ENCODE measurements at regions not wholly inside any gene's neighbourhood (a gene's known extent, or its start where the extent isn't known, plus 50 kb on each side); places are given as distances from the start of the nearest gene placed in this dataset.

GRCh38 chr7:21107101-21107500 lies 320.4 kb upstream of the SP8 start:
- 82 to 84% methylated on average over 4 of the region's 4 CpGs for WGBS, 2 donors
- ATAC-seq (no peak), DNase-seq (no peak)
- Histone ChIP-seq H3K27me3 (no peaks in the 10 kb centered on the region), H3K4me1 (no peaks in the 10 kb centered on the region), H3K4me3 (no peak overlapping the region), H3K27ac (no peak overlapping the region), H3K36me3 (replicated peaks in 1 of 2; ENCODE audit: insufficient read depth in 1 of 2, low read depth in 2 of 2) (no peaks in the 10 kb centered on the region), H3K9me3 (no peaks in the 10 kb centered on the region)
- intact Hi-C loops (cut with DNase I) = no loop called here
- TF ChIP-seq, protein P1, sequence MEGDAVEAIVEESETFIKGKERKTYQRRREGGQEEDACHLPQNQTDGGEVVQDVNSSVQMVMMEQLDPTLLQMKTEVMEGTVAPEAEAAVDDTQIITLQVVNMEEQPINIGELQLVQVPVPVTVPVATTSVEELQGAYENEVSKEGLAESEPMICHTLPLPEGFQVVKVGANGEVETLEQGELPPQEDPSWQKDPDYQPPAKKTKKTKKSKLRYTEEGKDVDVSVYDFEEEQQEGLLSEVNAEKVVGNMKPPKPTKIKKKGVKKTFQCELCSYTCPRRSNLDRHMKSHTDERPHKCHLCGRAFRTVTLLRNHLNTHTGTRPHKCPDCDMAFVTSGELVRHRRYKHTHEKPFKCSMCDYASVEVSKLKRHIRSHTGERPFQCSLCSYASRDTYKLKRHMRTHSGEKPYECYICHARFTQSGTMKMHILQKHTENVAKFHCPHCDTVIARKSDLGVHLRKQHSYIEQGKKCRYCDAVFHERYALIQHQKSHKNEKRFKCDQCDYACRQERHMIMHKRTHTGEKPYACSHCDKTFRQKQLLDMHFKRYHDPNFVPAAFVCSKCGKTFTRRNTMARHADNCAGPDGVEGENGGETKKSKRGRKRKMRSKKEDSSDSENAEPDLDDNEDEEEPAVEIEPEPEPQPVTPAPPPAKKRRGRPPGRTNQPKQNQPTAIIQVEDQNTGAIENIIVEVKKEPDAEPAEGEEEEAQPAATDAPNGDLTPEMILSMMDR (IDR thresholded peaks at IDR 0.05) = no peak
- TF ChIP-seq POLR2A (IDR thresholded peaks at IDR 0.05) = no peak

- 12 to 14% methylated on average over 4 of the region's 4 CpGs for WGBS, 2 donors
- DNase-seq (peak; percentile 49 to 64 (median 57)), ATAC-seq (peak; percentile 40)
- intact Hi-C loops (cut with DNase I) = no loop called here
- Histone ChIP-seq H3K27me3 (no peaks in the 10 kb centered on the region), H3K36me3 (replicated peaks in 1 of 2; ENCODE audit: insufficient read depth in 1 of 2, low read depth in 2 of 2) (no peaks in the 10 kb centered on the region), H3K4me1 (no peaks in the 10 kb centered on the region), H3K27ac (no peak overlapping the region), H3K9me3 (no peaks in the 10 kb centered on the region), H3K4me3 (no peak overlapping the region)
- no peak for TF ChIP-seq POLR2A (IDR thresholded peaks at IDR 0.05)
- TF ChIP-seq, protein P1 (IDR thresholded peaks at IDR 0.05) = no peak
Measured at GRCh38 chr7:21108182-21108581, 319.7 kb upstream of the SP4 start.

- Histone ChIP-seq H3K4me1 (no peaks in the 10 kb centered on the region), H3K27me3 (no peaks in the 10 kb centered on the region), H3K4me3 (no peak overlapping the region), H3K36me3 (replicated peaks in 1 of 2; ENCODE audit: insufficient read depth in 1 of 2, low read depth in 2 of 2) (no peaks in the 10 kb centered on the region), H3K9me3 (no peaks in the 10 kb centered on the region), H3K27ac (no peak overlapping the region)
- DNase-seq = no peak
- intact Hi-C loops (cut with DNase I) = no loop called here
- no peak for TF ChIP-seq POLR2A (IDR thresholded peaks at IDR 0.05)
- TF ChIP-seq, protein P1 (IDR thresholded peaks at IDR 0.05) = no peak
- no peak for ATAC-seq
- 78 to 82% methylated on average over 5 of the region's 5 CpGs for WGBS, 2 donors
Measured at GRCh38 chr7:21113609-21114415, 314.1 kb upstream of the SP4 start.

DNA sequence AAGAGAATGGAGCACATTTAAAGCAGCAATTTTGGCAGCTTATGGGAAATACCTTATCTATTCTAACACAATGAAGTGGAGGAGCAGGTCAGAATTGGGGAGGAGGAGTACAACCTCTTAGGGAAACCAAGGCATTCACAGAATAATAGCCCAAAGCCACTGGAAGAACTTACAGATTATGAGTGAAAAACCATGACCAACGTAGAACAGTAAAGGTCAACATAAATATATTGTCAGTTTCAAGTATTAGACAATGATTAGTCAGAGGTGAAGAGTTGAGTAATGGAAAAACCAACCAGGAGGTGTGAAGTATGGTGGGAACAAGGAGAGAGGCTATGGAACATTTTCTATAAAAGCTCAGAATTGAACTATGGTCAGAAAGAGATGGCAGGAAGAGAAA lies 304.3 kb upstream of the SP4 start:
- ATAC-seq = no peak
- intact Hi-C loops (cut with DNase I) = no loop called here
- WGBS, 2 donors = 57 to 58% methylated on average over 1 of the region's 1 CpG

More for the DNA sequence above, 304.3 kb upstream of the SP4 start:
- Histone ChIP-seq H3K4me1 (no peaks in the 10 kb centered on the region), H3K36me3 (replicated peaks in 1 of 2; ENCODE audit: insufficient read depth in 1 of 2, low read depth in 2 of 2) (no peaks in the 10 kb centered on the region), H3K4me3 (no peak overlapping the region), H3K9me3 (no peaks in the 10 kb centered on the region), H3K27me3 (no peaks in the 10 kb centered on the region), H3K27ac (no peak overlapping the region)
- DNase-seq = no peak
- TF ChIP-seq, protein P1 (IDR thresholded peaks at IDR 0.05) = no peak
- TF ChIP-seq POLR2A (IDR thresholded peaks at IDR 0.05) = no peak
